ENCODE measurements at regions not wholly inside any gene's neighbourhood (a gene's known extent, or its start where the extent isn't known, plus 50 kb on each side); places are given as distances from the start of the nearest gene placed in this dataset.

DNA sequence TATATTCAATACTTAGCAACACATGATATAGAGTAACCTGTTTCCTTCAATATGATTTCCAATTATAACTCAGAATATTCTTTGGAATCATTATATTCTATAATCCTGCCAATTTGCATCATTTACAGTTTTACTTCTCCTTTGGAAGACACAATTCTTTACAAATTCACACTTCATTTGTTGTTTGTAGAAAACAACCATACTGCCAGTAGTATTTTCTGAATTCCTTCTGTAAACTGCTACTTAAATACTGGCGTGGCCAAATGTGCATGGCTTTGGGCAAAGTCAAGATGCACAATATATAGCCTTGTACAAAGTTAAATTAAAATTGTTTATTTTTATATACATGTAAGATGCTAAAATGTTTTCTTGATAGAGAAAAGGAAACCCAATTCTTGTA lies 687.1 kb upstream of the NEGR1 start:
- TF ChIP-seq, protein P1, sequence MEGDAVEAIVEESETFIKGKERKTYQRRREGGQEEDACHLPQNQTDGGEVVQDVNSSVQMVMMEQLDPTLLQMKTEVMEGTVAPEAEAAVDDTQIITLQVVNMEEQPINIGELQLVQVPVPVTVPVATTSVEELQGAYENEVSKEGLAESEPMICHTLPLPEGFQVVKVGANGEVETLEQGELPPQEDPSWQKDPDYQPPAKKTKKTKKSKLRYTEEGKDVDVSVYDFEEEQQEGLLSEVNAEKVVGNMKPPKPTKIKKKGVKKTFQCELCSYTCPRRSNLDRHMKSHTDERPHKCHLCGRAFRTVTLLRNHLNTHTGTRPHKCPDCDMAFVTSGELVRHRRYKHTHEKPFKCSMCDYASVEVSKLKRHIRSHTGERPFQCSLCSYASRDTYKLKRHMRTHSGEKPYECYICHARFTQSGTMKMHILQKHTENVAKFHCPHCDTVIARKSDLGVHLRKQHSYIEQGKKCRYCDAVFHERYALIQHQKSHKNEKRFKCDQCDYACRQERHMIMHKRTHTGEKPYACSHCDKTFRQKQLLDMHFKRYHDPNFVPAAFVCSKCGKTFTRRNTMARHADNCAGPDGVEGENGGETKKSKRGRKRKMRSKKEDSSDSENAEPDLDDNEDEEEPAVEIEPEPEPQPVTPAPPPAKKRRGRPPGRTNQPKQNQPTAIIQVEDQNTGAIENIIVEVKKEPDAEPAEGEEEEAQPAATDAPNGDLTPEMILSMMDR (IDR thresholded peaks at IDR 0.05; ENCODE audit: low read length) = no peak
- no peak for TF ChIP-seq EZH2 (IDR thresholded peaks at IDR 0.05; ENCODE audit: borderline replicate concordance, low read length)

Data from OCI-LY1 (cell line).